ENCODE measurements at regions not wholly inside any gene's neighbourhood (a gene's known extent, or its start where the extent isn't known, plus 50 kb on each side); places are given as distances from the start of the nearest gene placed in this dataset.

GRCh38 chr2:182622231-182622630 lies 93.8 kb upstream of the DNAJC10 start:
- TF ChIP-seq CTCF (IDR thresholded peaks at IDR 0.05; ENCODE audit: borderline replicate concordance, extremely low read depth, low read length, poor library complexity, severe bottlenecking) (no peak), EZH2 (IDR thresholded peaks at IDR 0.05; ENCODE audit: borderline replicate concordance, low read depth, low read length, severe bottlenecking) (no peak)

All from DND-41 (cell line).